ENCODE measurements at regions not wholly inside any gene's neighbourhood (a gene's known extent, or its start where the extent isn't known, plus 50 kb on each side); places are given as distances from the start of the nearest gene placed in this dataset.

DNA sequence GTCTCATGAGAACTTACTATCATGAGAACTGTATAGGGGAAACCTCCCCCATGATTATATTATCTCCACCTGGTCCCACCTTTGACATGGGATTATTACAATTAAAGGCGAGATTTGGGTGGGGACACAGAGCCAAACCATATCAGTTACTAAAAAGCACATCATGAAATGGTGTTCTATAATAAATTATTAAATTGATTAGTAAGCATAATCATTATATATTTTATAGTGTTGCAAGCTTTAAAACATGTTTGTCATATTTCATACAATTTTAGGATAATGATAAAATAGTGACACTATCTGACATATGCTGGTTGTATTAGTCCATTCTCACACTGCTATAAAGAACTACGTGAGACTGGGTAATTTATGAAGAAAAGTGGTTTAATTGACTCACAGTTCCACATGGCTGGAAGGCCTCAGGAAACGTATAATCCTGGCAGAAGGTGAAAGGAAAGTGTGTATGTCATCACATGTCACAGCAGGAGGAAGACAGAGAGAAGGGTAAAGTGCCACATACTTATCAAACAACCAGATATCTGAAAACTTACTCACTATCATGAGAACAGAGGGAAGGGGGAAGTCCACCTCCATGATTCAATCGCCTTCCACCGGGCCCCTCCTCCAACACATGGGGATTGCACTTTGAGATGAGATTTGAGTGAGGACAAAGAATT lies 539.2 kb upstream of the OLFM3 start:
- Histone ChIP-seq H4K91ac (ENCODE audit: insufficient read depth, low read depth, low read length) (no peak overlapping the region), H2BK20ac (ENCODE audit: low read depth, low read length) (no peak overlapping the region), H3K4me3 (ENCODE audit: insufficient read depth, low read depth, low read length) (no peak overlapping the region), H3K27ac (ENCODE audit: insufficient read depth, low read length) (no peak overlapping the region), H3K79me1 (ENCODE audit: low read depth in 1 of 2, low read length in 2 of 2) (no peaks in the 10 kb centered on the region), H4K5ac (ENCODE audit: low read depth, low read length) (no peak overlapping the region), H3K27me3 (ENCODE audit: control insufficient read depth, insufficient read depth, low read length) (no peaks in the 10 kb centered on the region), H3K56ac (ENCODE audit: extremely low read depth, insufficient read depth, low read length) (no peak overlapping the region), H2BK5ac (ENCODE audit: low read depth, low read length, poor library complexity, severe bottlenecking) (no peak overlapping the region), H2BK120ac (ENCODE audit: low read depth, low read length) (no peak overlapping the region), H2AK5ac (ENCODE audit: low read depth, low read length) (no peak overlapping the region), H3K4me2 (ENCODE audit: low read depth, low read length) (no peak overlapping the region), H2AFZ (replicated peaks; ENCODE audit: low read length, poor library complexity) (no peak overlapping the region), H3K4ac (ENCODE audit: low read depth, low read length) (no peak overlapping the region), H3K36me3 (ENCODE audit: control insufficient read depth, insufficient read depth, low read length) (no peaks in the 10 kb centered on the region), H3K4me1 (ENCODE audit: control insufficient read depth, insufficient read depth, low read length) (no peaks in the 10 kb centered on the region), H3K9me1 (ENCODE audit: insufficient read depth, low read length) (no peaks in the 10 kb centered on the region), H3K18ac (ENCODE audit: low read depth, low read length) (no peak overlapping the region), H3K14ac (replicated peaks; ENCODE audit: low read depth, low read length) (no peak overlapping the region), H3K23ac (ENCODE audit: low read depth, low read length) (no peak overlapping the region), H4K8ac (ENCODE audit: low read depth in 2 of 2, low read length in 2 of 2) (no peak overlapping the region), H2AK9ac (replicated peaks; ENCODE audit: low read depth, low read length, poor library complexity) (no peak overlapping the region), H3K9ac (ENCODE audit: low read depth, low read length) (no peak overlapping the region), H3K9me3 (ENCODE audit: control insufficient read depth, insufficient read depth, low read length) (peaks cover 2% of the 10 kb centered on the region), H2BK15ac (ENCODE audit: low read depth, low read length) (no peak overlapping the region), H4K20me1 (ENCODE audit: insufficient read depth, low read length) (no peaks in the 10 kb centered on the region)
- DNase-seq (no peak), ATAC-seq (ENCODE audit: low read depth) (no peak)
- BruUV-seq (replicated peaks), result no TSS peak
- peak; percentile 16; the same call in 1 of the 2 replicates for TF ChIP-seq MAFK (IDR thresholded peaks at IDR 0.05; ENCODE audit: low read depth, low read length)
- no peak for TF ChIP-seq RFX5 (IDR thresholded peaks at IDR 0.05; ENCODE audit: low read depth, low read length)
- intact Hi-C loops (cut with micrococcal nuclease) (no loop called here), in situ Hi-C loops (cut with MboI; ENCODE audit: low sequenced_read_pairs) (no loop called here), dilution Hi-C loops (cut with HindIII; ENCODE audit: low sequenced_read_pairs, unreplicated experiment) (no loop called here)
- 40% methylated on average over 1 of the region's 5 CpGs; no CpG with 5 or more reads in 1 of the 2 experiments for WGBS, 2 experiments (ENCODE audit: extremely low coverage in 2 of 2, insufficient read length in 1 of 2)
- ChIA-PET CTCF (no interaction called here), POLR2A (ENCODE audit: unreplicated experiment) (no interaction called here)
